Fibroblast of mammary gland (primary cell): ENCODE measurements at regions not wholly inside any gene's neighbourhood (a gene's known extent, or its start where the extent isn't known, plus 50 kb on each side); places are given as distances from the start of the nearest gene placed in this dataset.

Experiments
- DNase-seq: peaks from one replicate; pipeline ENCODE4 v3.0.0-alpha.2; 2010; ENCODE audit warnings: low read depth
- H3K4me3 ChIP-seq: 2 replicates; pipeline ENCODE4 v1.5.1; 2011; ENCODE audit warnings: low read depth, mild to moderate bottlenecking, low read length, moderate library complexity; ENCODE audit not compliant: control insufficient read depth
- CTCF ChIP-seq: conservative IDR thresholded peaks from 2 replicates; pipeline ENCODE4 v1.5.1; 2011; ENCODE audit warnings: low read depth, low read length, inconsistent platforms; ENCODE audit not compliant: control insufficient read depth, insufficient read depth

DNA sequence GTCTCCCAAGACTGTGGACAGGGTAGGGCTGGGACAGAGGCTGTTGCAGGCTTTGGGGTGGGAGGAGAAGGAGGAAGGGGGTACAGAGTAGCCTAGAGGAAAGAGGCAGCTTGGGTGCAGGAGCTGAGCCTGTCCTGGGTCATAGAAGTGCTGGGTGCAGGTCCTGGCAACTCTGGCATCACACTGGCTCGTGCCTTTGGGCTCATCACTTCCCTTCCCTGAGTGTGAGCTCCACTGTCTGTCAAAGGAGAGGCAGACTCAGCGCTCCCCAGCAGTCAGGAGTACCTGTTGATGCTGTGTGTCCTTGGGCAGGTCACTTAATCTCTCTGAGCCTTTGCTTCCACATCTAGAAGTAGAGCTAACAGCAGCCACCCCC is 157.1 kb downstream of the PTPRU start:
- H3K4me3 ChIP-seq, result no peak overlapping the region
- no peak for DNase-seq
- TF ChIP-seq CTCF, result no peak

DNA sequence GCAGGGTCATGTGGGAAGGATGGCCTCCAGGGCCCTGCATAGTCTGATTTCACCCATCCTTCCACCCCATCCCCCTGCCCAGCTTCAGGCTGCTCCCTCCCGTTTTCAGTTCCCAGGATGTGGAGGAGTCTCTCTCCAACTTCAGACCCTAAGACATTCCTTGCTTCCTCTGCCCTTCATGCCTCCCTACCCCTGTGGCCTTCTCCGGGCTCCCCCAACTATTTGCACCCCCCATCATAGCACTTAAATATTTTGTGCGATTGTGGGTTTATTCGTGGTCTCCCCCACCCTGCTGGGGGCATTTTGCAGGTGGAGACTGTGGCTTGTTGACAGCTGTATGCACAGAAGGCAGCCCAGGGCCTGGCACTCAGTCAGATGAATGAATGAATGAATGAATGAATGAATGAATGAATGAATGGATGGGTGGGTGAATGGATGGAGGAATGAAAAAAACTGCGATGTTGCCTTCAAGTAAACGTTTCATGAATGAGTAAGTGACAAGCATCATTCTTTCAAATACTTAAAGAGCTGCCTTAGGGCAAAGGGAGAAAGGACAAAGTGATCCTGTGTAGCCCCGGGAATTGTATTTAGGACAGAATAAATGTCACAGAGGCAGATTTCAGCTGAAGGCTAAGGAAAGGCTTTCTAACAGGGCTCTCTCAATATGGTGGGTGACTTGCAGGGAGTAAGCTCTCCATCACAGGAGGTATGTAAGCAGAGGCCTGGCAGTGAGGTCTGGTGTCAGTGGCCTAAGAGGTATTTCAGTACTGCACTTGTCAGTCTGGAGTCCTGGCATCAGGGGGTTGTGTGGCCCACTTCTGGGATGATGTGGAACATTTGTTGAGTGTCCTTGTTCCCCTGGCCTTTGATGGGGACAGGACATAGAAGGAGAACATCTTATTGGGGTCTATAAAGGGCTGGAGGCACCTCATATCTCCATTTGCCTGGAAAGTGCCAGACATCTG is 156.4 kb downstream of the PTPRU start:
- DNase-seq, result no peak
- TF ChIP-seq CTCF, result no peak
- no peak overlapping the region for H3K4me3 ChIP-seq

- H3K4me3 ChIP-seq, result no peak overlapping the region
- no peak for DNase-seq
- TF ChIP-seq CTCF, result no peak
Observed at GRCh38 chr1:29392036-29392435, 155.7 kb downstream of the PTPRU start.

DNA sequence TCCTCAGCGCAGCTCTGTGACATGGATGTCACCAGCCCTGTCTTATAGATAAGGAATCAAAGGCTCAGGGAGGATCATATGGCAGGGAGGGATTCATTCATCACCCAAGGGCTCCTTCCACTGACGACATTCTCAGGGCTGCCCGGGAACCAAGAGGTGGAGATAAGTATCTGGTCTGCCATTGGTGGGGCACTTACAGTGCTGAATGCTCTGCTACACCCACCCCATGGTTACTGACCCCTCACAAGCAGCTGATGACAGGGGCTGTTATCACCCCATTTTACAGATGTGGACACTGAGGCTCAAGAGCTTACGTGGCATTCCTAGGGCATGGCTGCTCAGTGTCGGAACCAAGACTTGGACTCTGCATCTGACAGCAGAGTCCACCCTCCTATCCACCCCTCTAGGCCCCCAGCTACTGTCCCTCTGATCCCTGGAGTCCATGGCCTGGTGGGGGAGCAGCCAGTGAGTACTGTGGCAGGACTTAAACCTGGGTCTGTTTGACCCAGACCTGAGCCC is 155.1 kb downstream of the PTPRU start:
- no peak overlapping the region for H3K4me3 ChIP-seq
- TF ChIP-seq CTCF, result no peak
- no peak for DNase-seq

- no peak for TF ChIP-seq CTCF
- no peak for DNase-seq
- H3K4me3 ChIP-seq, result no peak overlapping the region
Observed at GRCh38 chr1:29390491-29391361, 154.4 kb downstream of the PTPRU start.

DNA sequence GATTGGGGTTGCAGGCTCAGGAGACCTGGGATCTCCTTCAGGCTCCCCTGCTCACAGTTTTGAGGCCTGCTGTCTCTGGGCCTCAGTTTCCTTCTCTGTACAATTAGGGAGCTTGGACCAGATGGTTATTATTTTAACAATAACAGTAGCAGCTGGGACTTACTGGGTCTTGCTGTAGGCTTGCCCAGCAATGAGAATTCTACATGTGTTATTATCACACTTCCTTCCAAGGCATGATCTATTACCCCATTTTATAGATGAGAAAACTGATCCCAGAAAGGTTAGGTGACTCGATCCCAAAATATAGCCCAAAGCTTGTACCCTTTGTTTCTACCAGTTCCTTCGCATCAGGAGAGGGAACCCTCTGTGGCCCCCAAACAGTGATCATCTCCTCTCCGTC is 153.8 kb downstream of the PTPRU start:
- no peak overlapping the region for H3K4me3 ChIP-seq
- no peak for TF ChIP-seq CTCF
- DNase-seq, result no peak
